GM10266 (cell line): ENCODE measurements at regions not wholly inside any gene's neighbourhood (a gene's known extent, or its start where the extent isn't known, plus 50 kb on each side); places are given as distances from the start of the nearest gene placed in this dataset.
A peak's percentile ranks its signal among the peaks of the same experiment; 100 is the strongest.

ENCODE experiments used
- DNase-seq: peaks from one replicate; pipeline ENCODE4 v3.0.0; 2012; ENCODE audit errors: extremely low spot score
- CTCF ChIP-seq: IDR thresholded peaks from 2 replicates; pipeline ENCODE4 v1.5.1; 2012; ENCODE audit warnings: mild to moderate bottlenecking, low read depth; ENCODE audit not compliant: control insufficient read depth, insufficient read depth; ENCODE audit errors: missing control alignments

- TF ChIP-seq CTCF: no peak
- DNase-seq: no peak
Observed at GRCh38 chr2:138931284-138932256, 151.4 kb upstream of the NXPH2 start.

- DNase-seq: no peak
- no peak for TF ChIP-seq CTCF
Observed at GRCh38 chr2:138930571-138930970, 150.4 kb upstream of the NXPH2 start.

GRCh38 chr2:138928374-138929021 is 148.3 kb upstream of the NXPH2 start:
- no peak for DNase-seq
- no peak for TF ChIP-seq CTCF

- DNase-seq: no peak
- peak; percentile 30 for TF ChIP-seq CTCF
Observed at GRCh38 chr2:138922973-138923563, 142.9 kb upstream of the NXPH2 start.

- no peak for TF ChIP-seq CTCF
- DNase-seq: no peak
Observed at GRCh38 chr2:138919120-138919747, 139.0 kb upstream of the NXPH2 start.

DNA sequence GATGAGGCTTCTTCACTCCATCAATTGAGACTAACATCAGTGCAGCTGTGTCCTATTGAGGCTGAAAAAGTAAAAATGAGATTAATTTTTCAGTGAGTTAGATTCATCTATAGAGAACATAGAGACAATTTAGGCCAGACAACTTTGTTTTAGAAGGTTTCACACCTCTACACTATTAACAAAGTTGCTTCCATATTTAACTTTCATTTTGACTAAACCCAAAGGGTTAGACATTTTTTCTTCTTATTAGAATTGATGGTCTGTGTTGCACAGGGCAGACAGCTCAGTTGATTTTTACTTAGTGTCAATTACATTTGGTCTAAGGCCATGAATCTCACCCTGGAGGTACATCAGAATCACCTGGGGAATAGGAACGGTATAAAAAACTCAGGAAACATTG is 130.2 kb upstream of the NXPH2 start:
- DNase-seq: no peak
- no peak for TF ChIP-seq CTCF
